Liver (tissue), 8 donors: ENCODE measurements at regions not wholly inside any gene's neighbourhood (a gene's known extent, or its start where the extent isn't known, plus 50 kb on each side); places are given as distances from the start of the nearest gene placed in this dataset.

ENCODE experiments used
- DNase-seq: peaks from one replicate; pipeline ENCODE4 v3.0.0-alpha.2; 2017; ENCODE audit warnings: low spot score
- H3K27ac ChIP-seq, 2 donors: one replicate each; pipeline ENCODE4 v1.7.0; 2013; ENCODE audit warnings: inconsistent platforms in 2 of 2, low read length in 2 of 2, control low read depth in 1 of 2, low read depth in 1 of 2, mild to moderate bottlenecking in 1 of 2
- H3K27me3 ChIP-seq, 4 donors: one replicate each; pipeline versions ENCODE4 v1.6.1 to v1.7.0; 2013; ENCODE audit warnings: low read length in 3 of 4, inconsistent platforms in 1 of 4, mild to moderate bottlenecking in 1 of 4, moderate library complexity in 1 of 4; ENCODE audit not compliant: control insufficient read depth in 4 of 4, insufficient read depth in 4 of 4
- H3K36me3 ChIP-seq, 4 donors: one replicate each; pipeline versions ENCODE4 v1.6.1 to v1.7.0; 2013; ENCODE audit warnings: low read length in 3 of 4, mild to moderate bottlenecking in 3 of 4, low read depth in 1 of 4, moderate library complexity in 1 of 4; ENCODE audit not compliant: control insufficient read depth in 4 of 4, insufficient read depth in 3 of 4
- H3K4me1 ChIP-seq, 4 donors: one replicate each; pipeline versions ENCODE4 v1.6.1 to v1.7.0; 2013; ENCODE audit warnings: low read length in 3 of 4, mild to moderate bottlenecking in 3 of 4, moderate library complexity in 1 of 4; ENCODE audit not compliant: control insufficient read depth in 4 of 4, insufficient read depth in 4 of 4
- H3K4me3 ChIP-seq, 3 donors: one replicate each; pipeline versions ENCODE4 v1.6.1 to v1.7.0; 2013; ENCODE audit warnings: low read length in 3 of 3, control low read depth in 1 of 3, low read depth in 1 of 3, mild to moderate bottlenecking in 1 of 3
- H3K9ac ChIP-seq, 2 donors: one replicate each; pipeline ENCODE4 v1.7.0; 2013; ENCODE audit warnings: low read length in 2 of 2, mild to moderate bottlenecking in 2 of 2, moderate library complexity in 2 of 2, control low read depth in 1 of 2, low read depth in 1 of 2
- H3K9me3 ChIP-seq, 4 donors: one replicate each; pipeline versions ENCODE4 v1.6.1 to v1.7.0; 2013; ENCODE audit warnings: low read length in 3 of 4; ENCODE audit not compliant: control insufficient read depth in 4 of 4
- CTCF ChIP-seq: fragments of 150-350 bp; IDR thresholded peaks from 2 replicates; pipeline ENCODE4 v1.5.1; 2017; ENCODE audit warnings: improper control_type of control experiment, low read depth, low read length; ENCODE audit not compliant: missing input control
- EGR1 ChIP-seq, 2 donors: IDR thresholded peaks; 2 replicates each; pipeline ENCODE4 v1.6.1; 2016 to 2018; ENCODE audit warnings: antibody characterized with exemption in 2 of 2, low read depth in 2 of 2
- FOXA1 ChIP-seq: IDR thresholded peaks from 2 replicates; pipeline ENCODE4 v1.6.1; 2016; ENCODE audit warnings: antibody characterized with exemption
- FOXA2 ChIP-seq: IDR thresholded peaks from 2 replicates; pipeline ENCODE4 v1.6.1; 2016; ENCODE audit warnings: antibody characterized with exemption
- GABPA ChIP-seq, 2 donors: IDR thresholded peaks in 1 of 2; conservative IDR thresholded peaks in 1 of 2; 2 replicates each; pipeline ENCODE4 v1.6.1; 2016; ENCODE audit warnings: antibody characterized with exemption in 2 of 2, mild to moderate bottlenecking in 1 of 2, moderate library complexity in 1 of 2
- HNF4A ChIP-seq, 2 donors: conservative IDR thresholded peaks; 2 replicates each; pipeline ENCODE4 v1.6.1; 2016; ENCODE audit warnings: antibody characterized with exemption in 2 of 2, mild to moderate bottlenecking in 2 of 2
- HNF4G ChIP-seq: IDR thresholded peaks from 2 replicates; pipeline ENCODE4 v1.6.1; 2016; ENCODE audit warnings: antibody characterized with exemption
- MAX ChIP-seq: IDR thresholded peaks from 2 replicates; pipeline ENCODE4 v1.6.1; 2016; ENCODE audit warnings: antibody characterized with exemption
- NR2F2 ChIP-seq: IDR thresholded peaks from 2 replicates; pipeline ENCODE4 v1.6.1; 2016; ENCODE audit warnings: antibody characterized with exemption
- RAD21 ChIP-seq, 2 donors: IDR thresholded peaks; 2 replicates each; pipeline ENCODE4 v1.6.1; 2016; ENCODE audit warnings: antibody characterized with exemption in 2 of 2, mild to moderate bottlenecking in 2 of 2
- REST ChIP-seq: IDR thresholded peaks from 2 replicates; pipeline ENCODE4 v1.6.1; 2016; ENCODE audit warnings: antibody characterized with exemption, mild to moderate bottlenecking
- WGBS: extraction: QIAGEN DNeasy Blood & Tissue Kit; methylation state at CpG from one replicate; pipeline ENCODE4 v1.1.7; 2013; 5-methylcytosine and 5-hydroxymethylcytosine counted together
- donor health status: healthy.
- donor health status: healthy.
- donor health status: healthy.
- donor health status: healthy.
- donor health status: healthy.

GRCh38 chr6:74577619-74578018, 628.2 kb downstream of the COL12A1 start:
- no peak for DNase-seq
- H3K4me1 ChIP-seq = peaks cover 0 to 4% (median 0%) of the 10 kb centered on the region in 4 donors
- no peak for TF ChIP-seq FOXA1
- TF ChIP-seq FOXA2 = no peak
- TF ChIP-seq REST = no peak
- TF ChIP-seq MAX = no peak
- no peak for TF ChIP-seq GABPA (IDR thresholded peaks at IDR 0.05 in 1 of 2, conservative IDR thresholded peaks at IDR 0.05 in 1 of 2)

GRCh38 chr6:74574794-74575193, 631.1 kb downstream of the COL12A1 start:
- H3K27ac ChIP-seq = no peak overlapping the region
- TF ChIP-seq FOXA2 (no peak), CTCF (peak; percentile 51), RAD21 (IDR thresholded peaks at IDR 0.05) (peak; percentile 64 to 84), NR2F2 (no peak), EGR1 (IDR thresholded peaks at IDR 0.05; ENCODE audit: low read depth in 2 of 2) (no peak), HNF4G (no peak)
- H3K36me3 ChIP-seq = no peaks in the 10 kb centered on the region
- H3K4me1 ChIP-seq = peaks cover 0 to under 1% (median 0%) of the 10 kb centered on the region in 4 donors
- H3K9me3 ChIP-seq = no peaks in the 10 kb centered on the region
- no peak overlapping the region for H3K4me3 ChIP-seq
- WGBS = 32% methylated on average over 5 of the region's 5 CpGs
- H3K9ac ChIP-seq = no peak overlapping the region
- H3K27me3 ChIP-seq = no peaks in the 10 kb centered on the region
- DNase-seq = no peak

More at GRCh38 chr6:74577619-74578018, 628.2 kb downstream of the COL12A1 start:
- Histone ChIP-seq H3K27me3 (no peaks in the 10 kb centered on the region), H3K4me3 (no peak overlapping the region), H3K27ac (no peak overlapping the region), H3K9me3 (no peaks in the 10 kb centered on the region), H3K36me3 (no peaks in the 10 kb centered on the region), H3K9ac (no peak overlapping the region)

GRCh38 chr6:74573613-74574012, 632.2 kb downstream of the COL12A1 start:
- 89% methylated on average over 6 of the region's 6 CpGs for WGBS
- Histone ChIP-seq H3K27ac (no peak overlapping the region), H3K27me3 (no peaks in the 10 kb centered on the region), H3K4me3 (no peak overlapping the region), H3K9ac (no peak overlapping the region), H3K9me3 (no peaks in the 10 kb centered on the region), H3K4me1 (no peaks in the 10 kb centered on the region), H3K36me3 (no peaks in the 10 kb centered on the region)
- DNase-seq = no peak
- TF ChIP-seq FOXA2 (no peak), REST (no peak), CTCF (no peak), HNF4A (conservative IDR thresholded peaks at IDR 0.05) (no peak)
